HEK293T (cell line): ENCODE measurements at regions not wholly inside any gene's neighbourhood (a gene's known extent, or its start where the extent isn't known, plus 50 kb on each side); places are given as distances from the start of the nearest gene placed in this dataset.
"Not testable (repeated sequence)": the region's sequence is repeated elsewhere in the genome, so short reads cannot be mapped to it uniquely, and the experiment has no call there.

Experiments used
- CTCF ChIA-PET: fragments of 350-600 bp; formaldehyde crosslinking; extraction: SDS; loops from one replicate; lab custom pipeline; 2021; ENCODE audit warnings: antibody characterized with exemption, inconsistent platforms; lab: Yijun Ruan, JAX
- POLR2A ChIA-PET: fragments of 350-600 bp; formaldehyde crosslinking; extraction: SDS; loops from one replicate; lab custom pipeline; 2020; ENCODE audit warnings: antibody characterized with exemption, inconsistent platforms; lab: Yijun Ruan, JAX
- DNase-seq: peaks from one replicate; pipeline ENCODE4 v3.0.0; 2012; ENCODE audit warnings: mixed read lengths; ENCODE audit errors: extremely low spot score
- ARNT ChIP-seq: fragments of 450-650 bp; IDR thresholded peaks from 2 replicates; pipeline ENCODE4 v1.6.1; 2017; ENCODE audit warnings: mild to moderate bottlenecking
- BHLHE40 ChIP-seq: fragments of 450-650 bp; IDR thresholded peaks from 2 replicates; pipeline ENCODE4 v1.6.1; 2016; ENCODE audit warnings: mild to moderate bottlenecking, moderate library complexity, borderline replicate concordance
- CTBP1 ChIP-seq: fragments of 450-650 bp; IDR thresholded peaks from 2 replicates; pipeline ENCODE4 v1.6.1; 2016; ENCODE audit warnings: borderline replicate concordance
- ELF4 ChIP-seq: fragments of 450-650 bp; IDR thresholded peaks from 2 replicates; pipeline ENCODE4 v1.6.1; 2017; ENCODE audit warnings: antibody characterized with exemption
- FOXA1 ChIP-seq: fragments of 450-650 bp; IDR thresholded peaks from 2 replicates; pipeline ENCODE4 v1.6.1; 2016; ENCODE audit warnings: mild to moderate bottlenecking
- FOXK2 ChIP-seq: fragments of 450-650 bp; IDR thresholded peaks from 2 replicates; pipeline ENCODE4 v1.6.1; 2016; ENCODE audit warnings: mild to moderate bottlenecking
- FOXM1 ChIP-seq: fragments of 450-650 bp; IDR thresholded peaks from 2 replicates; pipeline ENCODE4 v1.6.1; 2017; ENCODE audit warnings: mild to moderate bottlenecking, borderline replicate concordance
- HDGF ChIP-seq: fragments of 450-650 bp; IDR thresholded peaks from 2 replicates; pipeline ENCODE4 v1.6.1; 2017; ENCODE audit warnings: antibody characterized with exemption, borderline replicate concordance
- L3MBTL2 ChIP-seq: fragments of 450-650 bp; conservative IDR thresholded peaks from 2 replicates; pipeline ENCODE4 v1.6.1; 2016; ENCODE audit warnings: mild to moderate bottlenecking
- LEF1 ChIP-seq: fragments of 450-650 bp; IDR thresholded peaks from 2 replicates; pipeline ENCODE4 v1.6.1; 2017; ENCODE audit warnings: mild to moderate bottlenecking, borderline replicate concordance
- NFRKB ChIP-seq: fragments of 450-650 bp; IDR thresholded peaks from 2 replicates; pipeline ENCODE4 v1.6.1; 2016; ENCODE audit warnings: mild to moderate bottlenecking, moderate library complexity
- SP1 ChIP-seq: fragments of 450-650 bp; IDR thresholded peaks from 2 replicates; pipeline ENCODE4 v1.6.1; 2017
- SUZ12 ChIP-seq: fragments of 450-650 bp; IDR thresholded peaks from 2 replicates; pipeline ENCODE4 v1.6.1; 2016; ENCODE audit warnings: mild to moderate bottlenecking
- TARDBP ChIP-seq: fragments of 450-650 bp; IDR thresholded peaks from 2 replicates; pipeline ENCODE4 v1.6.1; 2016
- ZNF384 ChIP-seq: fragments of 450-650 bp; IDR thresholded peaks from 2 replicates; pipeline ENCODE4 v1.6.1; 2016
- TF ChIP-seq, protein P1 (sequence below): fragments of 450-650 bp; IDR thresholded peaks from 2 replicates; pipeline ENCODE4 v1.6.1; 2016

DNA sequence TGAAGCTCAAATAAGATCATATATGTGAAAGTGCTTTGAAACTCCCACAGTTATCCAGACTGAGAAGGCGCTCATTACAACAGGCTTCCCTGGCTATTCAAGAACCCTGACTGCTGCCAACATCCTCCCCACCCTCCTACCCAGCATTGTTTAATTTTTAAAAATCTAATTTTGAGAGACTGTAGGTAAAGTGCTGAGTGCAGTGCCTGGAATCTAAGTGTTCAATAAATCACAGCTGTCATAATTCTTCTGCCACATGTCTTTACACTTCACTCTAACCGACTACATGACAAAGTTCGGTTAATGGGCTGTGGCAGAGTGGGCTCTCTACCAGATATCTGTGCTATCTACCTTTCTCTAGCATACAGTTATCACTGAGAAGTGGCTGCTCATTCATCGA is 255.6 kb upstream of the C9orf72 start:
- no peak for TF ChIP-seq SP1
- no peak for TF ChIP-seq HDGF
- TF ChIP-seq TARDBP, result no peak
- TF ChIP-seq, protein P1, sequence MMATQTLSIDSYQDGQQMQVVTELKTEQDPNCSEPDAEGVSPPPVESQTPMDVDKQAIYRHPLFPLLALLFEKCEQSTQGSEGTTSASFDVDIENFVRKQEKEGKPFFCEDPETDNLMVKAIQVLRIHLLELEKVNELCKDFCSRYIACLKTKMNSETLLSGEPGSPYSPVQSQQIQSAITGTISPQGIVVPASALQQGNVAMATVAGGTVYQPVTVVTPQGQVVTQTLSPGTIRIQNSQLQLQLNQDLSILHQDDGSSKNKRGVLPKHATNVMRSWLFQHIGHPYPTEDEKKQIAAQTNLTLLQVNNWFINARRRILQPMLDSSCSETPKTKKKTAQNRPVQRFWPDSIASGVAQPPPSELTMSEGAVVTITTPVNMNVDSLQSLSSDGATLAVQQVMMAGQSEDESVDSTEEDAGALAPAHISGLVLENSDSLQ, result no peak
- no peak for TF ChIP-seq SUZ12
- TF ChIP-seq NFRKB, result no peak
- no peak for TF ChIP-seq CTBP1
- no peak for TF ChIP-seq FOXK2
- no peak for TF ChIP-seq FOXA1
- TF ChIP-seq ARNT, result no peak
- TF ChIP-seq ELF4, result no peak
- no peak for TF ChIP-seq L3MBTL2
- TF ChIP-seq LEF1, result no peak
- TF ChIP-seq FOXM1, result no peak
- no peak for TF ChIP-seq BHLHE40
- no peak for TF ChIP-seq ZNF384
- CTCF ChIA-PET, result no interaction called here

DNA sequence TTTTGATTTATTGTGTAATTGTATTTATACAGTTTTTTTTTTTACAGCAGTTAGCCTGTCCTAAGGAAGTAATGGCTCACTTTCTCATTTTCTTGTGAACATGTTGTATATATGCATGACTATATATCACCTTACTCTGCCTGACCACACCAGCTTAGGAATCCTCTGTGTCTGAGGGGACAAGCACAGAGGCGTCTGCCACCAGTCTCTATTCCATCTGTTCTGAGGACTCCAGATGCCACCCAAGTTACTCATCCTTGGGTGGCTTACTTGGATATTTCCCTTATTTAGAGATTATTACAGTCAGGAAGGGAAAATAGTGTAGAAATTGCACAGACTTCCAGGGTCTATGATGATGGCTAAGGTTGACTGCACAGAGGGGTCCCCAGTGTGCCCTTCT is 256.3 kb upstream of the C9orf72 start:
- DNase-seq, result no peak
- ChIA-PET POLR2A (no interaction called here), CTCF (no interaction called here)
- TF ChIP-seq BHLHE40 (no peak), ZNF384 (no peak), LEF1 (no peak), FOXA1 (no peak), L3MBTL2 (no peak), TARDBP (no peak), CTBP1 (no peak), FOXK2 (no peak), FOXM1 (no peak), ELF4 (no peak), ARNT (no peak), NFRKB (no peak), SP1 (no peak), SUZ12 (no peak)
- TF ChIP-seq, protein P1, result no peak

More for the DNA sequence above, 255.6 kb upstream of the C9orf72 start:
- DNase-seq, result no peak
- POLR2A ChIA-PET, result no interaction called here

DNA sequence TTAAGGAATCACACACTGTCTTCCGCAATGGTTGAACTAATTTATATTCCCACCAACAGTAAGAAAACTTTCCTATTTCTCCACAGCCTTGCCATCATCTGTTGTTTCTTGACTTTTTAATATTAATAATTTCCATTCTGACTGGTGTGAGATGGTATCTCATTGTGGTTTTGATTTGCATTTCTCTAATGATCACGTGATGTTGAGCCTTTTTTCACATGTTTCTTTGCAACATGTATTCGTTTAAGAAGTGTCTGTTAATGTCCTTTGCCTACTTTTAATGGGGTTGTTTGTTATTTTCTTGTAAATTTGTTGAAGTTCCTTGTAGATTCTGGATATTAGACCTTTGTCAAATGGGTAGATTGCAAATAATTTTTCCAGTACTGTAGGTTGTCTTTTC is 258.8 kb upstream of the C9orf72 start:
- CTCF ChIA-PET, POLR2A ChIA-PET, DNase-seq: not testable (repeated sequence)

DNA sequence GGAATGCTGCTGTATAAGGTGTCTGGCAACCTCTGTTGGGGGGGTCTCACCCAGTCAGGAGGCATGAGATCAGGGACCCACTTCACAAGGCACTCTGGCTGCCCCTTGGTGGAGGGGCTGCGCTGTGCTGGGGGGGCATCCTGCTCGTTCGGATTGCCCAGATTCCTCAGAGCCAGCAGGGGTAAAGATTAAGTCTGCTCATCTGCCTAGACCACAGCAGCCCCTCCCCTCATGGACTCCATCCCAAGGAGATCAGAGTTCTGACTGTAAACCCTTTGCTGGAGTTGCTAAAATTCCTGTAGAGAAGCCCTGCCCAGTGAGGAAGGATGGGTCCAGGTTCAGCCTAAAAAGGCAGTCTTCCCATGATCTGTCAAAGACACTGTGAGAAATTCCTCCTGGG is 262.0 kb upstream of the C9orf72 start:
- no peak for DNase-seq
- ChIA-PET CTCF (no interaction called here), POLR2A (no interaction called here)
- TF ChIP-seq L3MBTL2, result no peak
- no peak for TF ChIP-seq NFRKB
- no peak for TF ChIP-seq ARNT
- no peak for TF ChIP-seq SP1
- no peak for TF ChIP-seq SUZ12
- no peak for TF ChIP-seq ZNF384
- TF ChIP-seq ELF4, result no peak
- TF ChIP-seq FOXM1, result no peak
- no peak for TF ChIP-seq FOXK2
- no peak for TF ChIP-seq FOXA1
- TF ChIP-seq, protein P1, result no peak
- TF ChIP-seq LEF1, result no peak
- TF ChIP-seq CTBP1, result no peak
- TF ChIP-seq TARDBP, result no peak
- no peak for TF ChIP-seq BHLHE40
- TF ChIP-seq HDGF, result no peak

DNA sequence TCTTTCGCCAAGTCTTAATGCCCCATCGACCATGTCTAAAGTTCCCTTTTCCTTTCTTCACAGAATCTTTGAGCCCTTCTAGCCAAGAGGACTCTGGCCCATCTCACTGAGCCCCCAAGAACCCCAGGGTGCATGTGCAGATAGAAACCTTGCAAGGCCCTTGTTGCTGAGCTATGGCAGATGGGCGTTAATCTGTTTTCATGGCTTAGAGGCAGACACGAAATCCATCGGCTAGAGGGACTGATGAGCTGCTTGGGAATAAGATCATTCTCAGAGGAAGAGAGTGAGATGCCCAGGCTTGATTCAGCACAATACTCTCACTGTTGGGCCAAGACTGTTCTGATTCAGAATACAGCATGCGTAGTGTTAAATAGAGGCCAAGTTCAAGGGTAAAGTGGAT is 262.5 kb upstream of the C9orf72 start:
- TF ChIP-seq FOXA1, result no peak
- TF ChIP-seq SP1, result no peak
- no peak for TF ChIP-seq FOXM1
- TF ChIP-seq SUZ12, result no peak
- no peak for TF ChIP-seq CTBP1
- TF ChIP-seq L3MBTL2, result no peak
- TF ChIP-seq ELF4, result no peak
- TF ChIP-seq ZNF384, result no peak
- TF ChIP-seq, protein P1, result no peak
- no peak for TF ChIP-seq TARDBP
- no peak for TF ChIP-seq NFRKB
- no peak for TF ChIP-seq HDGF
- TF ChIP-seq LEF1, result no peak
- TF ChIP-seq FOXK2, result no peak
- no peak for TF ChIP-seq ARNT
- no peak for TF ChIP-seq BHLHE40
- POLR2A ChIA-PET, result no interaction called here
- no peak for DNase-seq
- CTCF ChIA-PET, result no interaction called here
